AG04449 (cell line): ENCODE measurements at regions not wholly inside any gene's neighbourhood (a gene's known extent, or its start where the extent isn't known, plus 50 kb on each side); places are given as distances from the start of the nearest gene placed in this dataset.

Experiments
- CTCF ChIA-PET: fragments of 350-600 bp; formaldehyde crosslinking; extraction: SDS; loops from one replicate; lab custom pipeline; 2021; ENCODE audit warnings: antibody characterized with exemption; lab: Yijun Ruan, JAX
- POLR2A ChIA-PET: fragments of 400-600, 350-600 bp; formaldehyde crosslinking; extraction: SDS; loops from one replicate; lab custom pipeline; 2020; ENCODE audit warnings: antibody characterized with exemption, inconsistent platforms; lab: Yijun Ruan, JAX
- DNase-seq: peaks from one replicate; pipeline ENCODE4 v3.0.0-alpha.2; 2010; ENCODE audit warnings: low read depth, low spot score
- H3K4me3 ChIP-seq: 2 replicates; pipeline ENCODE4 v1.5.1; 2011; ENCODE audit warnings: low read depth, mild to moderate bottlenecking, control low read depth, low read length
- CTCF ChIP-seq: IDR thresholded peaks from one replicate; pipeline ENCODE4 v1.5.1; 2011; ENCODE audit warnings: mild to moderate bottlenecking, moderate library complexity, low read length, control low read depth, inconsistent platforms; ENCODE audit not compliant: insufficient read depth; ENCODE audit errors: missing control alignments

DNA sequence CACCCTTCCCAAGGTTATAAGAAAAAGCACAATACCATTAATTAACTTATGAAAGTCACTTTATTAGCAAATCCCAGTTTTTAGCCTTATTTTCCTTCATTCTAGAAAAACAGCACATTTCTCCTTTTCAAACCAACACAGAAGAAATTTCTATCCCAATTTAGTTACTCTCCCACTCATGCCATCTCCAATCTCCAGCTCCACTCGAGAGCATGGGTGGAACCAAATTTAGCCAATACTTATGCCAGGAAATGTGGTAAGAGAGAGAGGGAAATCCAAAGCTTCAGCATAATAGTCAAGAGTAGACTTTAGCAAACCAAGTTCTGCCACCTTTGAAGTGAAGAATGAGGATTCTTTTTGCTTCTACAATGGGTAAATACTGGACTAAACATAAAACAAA lies 288.8 kb downstream of the KIF2B start:
- no peak for DNase-seq
- no peak for TF ChIP-seq CTCF
- no peak overlapping the region for H3K4me3 ChIP-seq
- ChIA-PET POLR2A (no interaction called here), CTCF (no interaction called here)

GRCh38 chr17:54117452-54117851 lies 294.7 kb downstream of the KIF2B start:
- ChIA-PET POLR2A (no interaction called here), CTCF (no interaction called here)
- H3K4me3 ChIP-seq: no peak overlapping the region
- DNase-seq: no peak
- no peak for TF ChIP-seq CTCF

- no peak for DNase-seq
- CTCF ChIA-PET: no interaction called here
- H3K4me3 ChIP-seq: no peak overlapping the region
- POLR2A ChIA-PET: no interaction called here
- no peak for TF ChIP-seq CTCF
These were observed 301.7 kb downstream of the KIF2B start for GRCh38 chr17:54124456-54124855.

DNA sequence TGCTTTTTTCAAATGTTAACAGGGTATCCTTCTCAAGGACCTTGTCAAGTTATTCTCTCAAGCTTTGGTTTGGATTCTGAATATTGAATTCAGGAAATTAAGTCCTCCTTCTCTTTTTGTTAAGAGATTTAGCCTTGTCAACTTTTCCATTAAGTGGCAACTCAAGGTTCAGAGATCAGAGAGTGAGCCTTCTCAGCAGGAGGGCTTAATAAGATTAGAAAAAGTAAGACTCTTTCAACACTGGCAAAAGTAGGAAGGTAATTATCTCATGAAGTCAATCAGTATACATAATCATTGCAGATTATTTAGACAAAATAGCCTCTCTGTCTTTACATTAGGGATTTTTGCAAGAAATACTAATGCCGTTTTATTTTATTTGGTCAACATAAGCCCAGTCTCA lies 330.7 kb downstream of the KIF2B start:
- TF ChIP-seq CTCF: no peak
- ChIA-PET CTCF (no interaction called here), POLR2A (no interaction called here)
- no peak for DNase-seq
- H3K4me3 ChIP-seq: no peak overlapping the region

DNA sequence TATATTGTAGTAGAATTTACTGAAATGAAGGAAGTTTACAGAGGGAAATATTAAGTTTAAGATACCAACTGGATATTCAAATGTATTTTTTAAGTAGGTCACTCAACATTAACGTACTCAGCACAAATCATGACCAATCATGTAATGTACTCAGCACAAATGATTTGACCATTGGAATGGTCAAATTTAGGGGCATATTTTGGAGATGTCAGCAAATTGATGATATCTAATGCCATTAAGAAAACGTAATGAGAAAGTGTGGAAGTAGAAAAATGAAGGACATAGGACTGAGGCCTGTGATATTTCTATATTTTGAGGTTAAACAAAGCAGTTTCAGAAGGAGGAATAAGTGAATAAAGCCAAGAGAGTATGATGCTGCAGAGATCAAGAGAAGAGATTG lies 334.8 kb downstream of the KIF2B start:
- H3K4me3 ChIP-seq: no peak overlapping the region
- DNase-seq: no peak
- no peak for TF ChIP-seq CTCF
- CTCF ChIA-PET: no interaction called here
- POLR2A ChIA-PET: no interaction called here

DNA sequence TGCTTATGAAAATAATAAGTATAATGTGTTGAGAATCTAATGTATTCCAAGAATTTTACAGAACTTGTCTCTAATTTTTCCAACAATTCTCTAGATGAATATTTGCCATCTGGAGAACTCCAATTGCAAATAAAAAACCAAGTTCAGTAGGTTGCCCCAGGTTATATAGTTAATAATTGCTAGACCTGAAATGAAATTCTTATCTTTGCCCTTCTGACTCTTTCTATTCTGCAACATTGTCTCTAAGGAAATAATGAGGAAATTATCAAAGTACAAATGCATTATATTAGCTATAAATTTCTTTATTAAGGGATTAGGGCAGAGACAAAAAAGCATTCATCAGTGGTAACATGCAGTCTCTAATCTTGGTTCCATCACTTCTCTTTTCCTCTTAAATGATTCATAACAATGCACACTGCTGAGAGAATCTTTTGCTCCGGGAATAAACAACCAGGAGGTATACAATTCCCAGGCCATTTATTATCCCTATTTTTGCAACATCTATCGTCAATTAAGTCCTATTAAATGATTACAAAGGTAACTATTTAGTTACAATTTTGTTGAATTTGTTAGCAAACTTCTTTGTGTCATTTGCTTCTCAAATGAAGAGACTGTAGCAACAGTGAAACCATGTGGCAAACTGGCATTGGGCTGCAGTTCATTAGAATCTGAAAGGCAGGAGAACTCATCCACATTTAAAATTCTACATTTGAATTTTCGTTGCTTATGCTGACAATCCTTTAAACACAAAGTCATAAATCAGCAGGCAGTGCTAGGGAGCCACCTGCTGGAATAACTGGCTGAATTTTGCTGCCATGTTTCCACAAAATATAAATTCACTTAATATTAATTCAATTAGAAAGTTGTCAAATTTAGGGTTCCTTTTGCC lies 349.6 kb downstream of the KIF2B start:
- H3K4me3 ChIP-seq: no peak overlapping the region
- ChIA-PET POLR2A (no interaction called here), CTCF (no interaction called here)
- TF ChIP-seq CTCF: no peak
- no peak for DNase-seq
